ENCODE measurements at regions not wholly inside any gene's neighbourhood (a gene's known extent, or its start where the extent isn't known, plus 50 kb on each side); places are given as distances from the start of the nearest gene placed in this dataset.

GRCh38 chr3:72220946-72221345 lies 436.0 kb upstream of the PROK2 start:
- Histone ChIP-seq H3K9me3 (ENCODE audit: control insufficient read depth in 2 of 2, insufficient read depth in 1 of 2, low read length in 1 of 2) (peaks cover 0 to 2% of the 10 kb centered on the region in 2 donors), H3K4me1 (ENCODE audit: control insufficient read depth in 2 of 2, insufficient read depth in 2 of 2, low read length in 2 of 2) (no peaks in the 10 kb centered on the region), H3K36me3 (ENCODE audit: control insufficient read depth in 2 of 2, insufficient read depth in 2 of 2, low read length in 1 of 2) (no peaks in the 10 kb centered on the region), H3K27me3 (ENCODE audit: control insufficient read depth in 2 of 2, insufficient read depth in 1 of 2, low read length in 1 of 2) (no peaks in the 10 kb centered on the region), H3K4me3 (ENCODE audit: low read length in 2 of 2) (no peak overlapping the region), H3K27ac (ENCODE audit: low read depth in 1 of 2, low read length in 1 of 2) (no peak overlapping the region)
- no peak for DNase-seq (ENCODE audit: low read depth in 6 of 9, low spot score in 9 of 9)
- 94% methylated on average over 6 of the region's 6 CpGs for WGBS

GRCh38 chr3:72219752-72220151 lies 434.8 kb upstream of the PROK2 start:
- DNase-seq (ENCODE audit: low read depth in 6 of 9, low spot score in 9 of 9) = no peak
- Histone ChIP-seq H3K9me3 (ENCODE audit: control insufficient read depth in 2 of 2, insufficient read depth in 1 of 2, low read length in 1 of 2) (no peaks in the 10 kb centered on the region), H3K4me3 (ENCODE audit: low read length in 2 of 2) (no peak overlapping the region), H3K36me3 (ENCODE audit: control insufficient read depth in 2 of 2, insufficient read depth in 2 of 2, low read length in 1 of 2) (no peaks in the 10 kb centered on the region), H3K27me3 (ENCODE audit: control insufficient read depth in 2 of 2, insufficient read depth in 1 of 2, low read length in 1 of 2) (no peaks in the 10 kb centered on the region), H3K4me1 (ENCODE audit: control insufficient read depth in 2 of 2, insufficient read depth in 2 of 2, low read length in 2 of 2) (no peaks in the 10 kb centered on the region), H3K27ac (ENCODE audit: low read depth in 1 of 2, low read length in 1 of 2) (no peak overlapping the region)
- 92% methylated on average over 3 of the region's 3 CpGs for WGBS

- no peaks in the 10 kb centered on the region for H3K9me3 ChIP-seq (ENCODE audit: control insufficient read depth in 2 of 2, insufficient read depth in 1 of 2, low read length in 1 of 2)
- no peak overlapping the region for H3K27ac ChIP-seq (ENCODE audit: low read depth in 1 of 2, low read length in 1 of 2)
- no peak for DNase-seq (ENCODE audit: low read depth in 6 of 9, low spot score in 9 of 9)
- H3K36me3 ChIP-seq (ENCODE audit: control insufficient read depth in 2 of 2, insufficient read depth in 2 of 2, low read length in 1 of 2) = no peaks in the 10 kb centered on the region
- WGBS = 97% methylated on average over 7 of the region's 7 CpGs
- H3K4me3 ChIP-seq (ENCODE audit: low read length in 2 of 2) = no peak overlapping the region
- H3K4me1 ChIP-seq (ENCODE audit: control insufficient read depth in 2 of 2, insufficient read depth in 2 of 2, low read length in 2 of 2) = peaks cover 0 to 7% of the 10 kb centered on the region in 2 donors
- H3K27me3 ChIP-seq (ENCODE audit: control insufficient read depth in 2 of 2, insufficient read depth in 1 of 2, low read length in 1 of 2) = no peaks in the 10 kb centered on the region
Observed at GRCh38 chr3:72217570-72217969, 432.6 kb upstream of the PROK2 start.

GRCh38 chr3:72214066-72214951 lies 429.4 kb upstream of the PROK2 start:
- H3K36me3 ChIP-seq (ENCODE audit: control insufficient read depth in 2 of 2, insufficient read depth in 2 of 2, low read length in 1 of 2) = no peaks in the 10 kb centered on the region
- no peaks in the 10 kb centered on the region for H3K27me3 ChIP-seq (ENCODE audit: control insufficient read depth in 2 of 2, insufficient read depth in 1 of 2, low read length in 1 of 2)
- H3K4me1 ChIP-seq (ENCODE audit: control insufficient read depth in 2 of 2, insufficient read depth in 2 of 2, low read length in 2 of 2) = peaks cover 2 to 13% of the 10 kb centered on the region in 2 donors
- no peak for DNase-seq (ENCODE audit: low read depth in 6 of 9, low spot score in 9 of 9)
- 88% methylated on average over 11 of the region's 11 CpGs for WGBS
- H3K27ac ChIP-seq (ENCODE audit: low read depth in 1 of 2, low read length in 1 of 2) = no peak overlapping the region
- H3K4me3 ChIP-seq (ENCODE audit: low read length in 2 of 2) = no peak overlapping the region
- H3K9me3 ChIP-seq (ENCODE audit: control insufficient read depth in 2 of 2, insufficient read depth in 1 of 2, low read length in 1 of 2) = no peaks in the 10 kb centered on the region

GRCh38 chr3:72213296-72214065 lies 428.5 kb upstream of the PROK2 start:
- Histone ChIP-seq H3K4me3 (ENCODE audit: low read length in 2 of 2) (no peak overlapping the region), H3K9me3 (ENCODE audit: control insufficient read depth in 2 of 2, insufficient read depth in 1 of 2, low read length in 1 of 2) (no peaks in the 10 kb centered on the region), H3K27me3 (ENCODE audit: control insufficient read depth in 2 of 2, insufficient read depth in 1 of 2, low read length in 1 of 2) (no peaks in the 10 kb centered on the region), H3K4me1 (ENCODE audit: control insufficient read depth in 2 of 2, insufficient read depth in 2 of 2, low read length in 2 of 2) (peaks cover 2 to 13% of the 10 kb centered on the region in 2 donors), H3K36me3 (ENCODE audit: control insufficient read depth in 2 of 2, insufficient read depth in 2 of 2, low read length in 1 of 2) (no peaks in the 10 kb centered on the region), H3K27ac (ENCODE audit: low read depth in 1 of 2, low read length in 1 of 2) (no peak overlapping the region)
- WGBS = 87% methylated on average over 10 of the region's 10 CpGs
- DNase-seq (ENCODE audit: low read depth in 6 of 9, low spot score in 9 of 9) = no peak

GRCh38 chr3:72212396-72212795 lies 427.4 kb upstream of the PROK2 start:
- H3K9me3 ChIP-seq (ENCODE audit: control insufficient read depth in 2 of 2, insufficient read depth in 1 of 2, low read length in 1 of 2) = no peaks in the 10 kb centered on the region
- WGBS = 96% methylated on average over 4 of the region's 4 CpGs
- H3K27ac ChIP-seq (ENCODE audit: low read depth in 1 of 2, low read length in 1 of 2) = no peak overlapping the region
- H3K4me1 ChIP-seq (ENCODE audit: control insufficient read depth in 2 of 2, insufficient read depth in 2 of 2, low read length in 2 of 2) = peaks cover 2 to 13% of the 10 kb centered on the region in 2 donors
- DNase-seq (ENCODE audit: low read depth in 6 of 9, low spot score in 9 of 9) = no peak
- no peaks in the 10 kb centered on the region for H3K36me3 ChIP-seq (ENCODE audit: control insufficient read depth in 2 of 2, insufficient read depth in 2 of 2, low read length in 1 of 2)
- no peak overlapping the region for H3K4me3 ChIP-seq (ENCODE audit: low read length in 2 of 2)
- no peaks in the 10 kb centered on the region for H3K27me3 ChIP-seq (ENCODE audit: control insufficient read depth in 2 of 2, insufficient read depth in 1 of 2, low read length in 1 of 2)

- WGBS = 78% methylated on average over 8 of the region's 8 CpGs
- no peak for DNase-seq (ENCODE audit: low read depth in 6 of 9, low spot score in 9 of 9)
- H3K4me3 ChIP-seq (ENCODE audit: low read length in 2 of 2) = no peak overlapping the region
- H3K27me3 ChIP-seq (ENCODE audit: control insufficient read depth in 2 of 2, insufficient read depth in 1 of 2, low read length in 1 of 2) = no peaks in the 10 kb centered on the region
- no peak overlapping the region for H3K27ac ChIP-seq (ENCODE audit: low read depth in 1 of 2, low read length in 1 of 2)
- H3K9me3 ChIP-seq (ENCODE audit: control insufficient read depth in 2 of 2, insufficient read depth in 1 of 2, low read length in 1 of 2) = no peaks in the 10 kb centered on the region
- H3K36me3 ChIP-seq (ENCODE audit: control insufficient read depth in 2 of 2, insufficient read depth in 2 of 2, low read length in 1 of 2) = no peaks in the 10 kb centered on the region
- peaks cover 2 to 13% of the 10 kb centered on the region in 2 donors for H3K4me1 ChIP-seq (ENCODE audit: control insufficient read depth in 2 of 2, insufficient read depth in 2 of 2, low read length in 2 of 2)
Observed at GRCh38 chr3:72210261-72210660, 425.3 kb upstream of the PROK2 start.

GRCh38 chr3:72205297-72205826 lies 420.4 kb upstream of the PROK2 start:
- no peaks in the 10 kb centered on the region for H3K36me3 ChIP-seq (ENCODE audit: control insufficient read depth in 2 of 2, insufficient read depth in 2 of 2, low read length in 1 of 2)
- no peak for DNase-seq (ENCODE audit: low read depth in 6 of 9, low spot score in 9 of 9)
- no peaks in the 10 kb centered on the region for H3K27me3 ChIP-seq (ENCODE audit: control insufficient read depth in 2 of 2, insufficient read depth in 1 of 2, low read length in 1 of 2)
- H3K27ac ChIP-seq (ENCODE audit: low read depth in 1 of 2, low read length in 1 of 2) = no peak overlapping the region
- H3K4me1 ChIP-seq (ENCODE audit: control insufficient read depth in 2 of 2, insufficient read depth in 2 of 2, low read length in 2 of 2) = peaks cover 3 to 4% of the 10 kb centered on the region in 2 donors
- 98% methylated on average over 8 of the region's 8 CpGs for WGBS
- H3K9me3 ChIP-seq (ENCODE audit: control insufficient read depth in 2 of 2, insufficient read depth in 1 of 2, low read length in 1 of 2) = peaks cover 0 to 6% of the 10 kb centered on the region in 2 donors
- H3K4me3 ChIP-seq (ENCODE audit: low read length in 2 of 2) = no peak overlapping the region

GRCh38 chr3:72204452-72204851 lies 419.5 kb upstream of the PROK2 start:
- Histone ChIP-seq H3K4me3 (ENCODE audit: low read length in 2 of 2) (no peak overlapping the region), H3K27ac (ENCODE audit: low read depth in 1 of 2, low read length in 1 of 2) (no peak overlapping the region), H3K27me3 (ENCODE audit: control insufficient read depth in 2 of 2, insufficient read depth in 1 of 2, low read length in 1 of 2) (no peaks in the 10 kb centered on the region), H3K9me3 (ENCODE audit: control insufficient read depth in 2 of 2, insufficient read depth in 1 of 2, low read length in 1 of 2) (peaks cover 0 to 6% of the 10 kb centered on the region in 2 donors), H3K4me1 (ENCODE audit: control insufficient read depth in 2 of 2, insufficient read depth in 2 of 2, low read length in 2 of 2) (peaks cover 0 to 2% of the 10 kb centered on the region in 2 donors), H3K36me3 (ENCODE audit: control insufficient read depth in 2 of 2, insufficient read depth in 2 of 2, low read length in 1 of 2) (no peaks in the 10 kb centered on the region)
- 96% methylated on average over 7 of the region's 7 CpGs for WGBS
- DNase-seq (ENCODE audit: low read depth in 6 of 9, low spot score in 9 of 9) = no peak

Measured in thymus (tissue), 11 donors.